NT2/D1 (cell line): ENCODE measurements at regions not wholly inside any gene's neighbourhood (a gene's known extent, or its start where the extent isn't known, plus 50 kb on each side); places are given as distances from the start of the nearest gene placed in this dataset.

Source experiments
- SUZ12 ChIP-seq: IDR thresholded peaks from 2 replicates; pipeline ENCODE4 v1.6.1; 2011; ENCODE audit not compliant: insufficient read length, insufficient read depth; ENCODE audit errors: extremely low read depth
- YY1 ChIP-seq: IDR thresholded peaks from 2 replicates; pipeline ENCODE4 v1.6.1; 2011; ENCODE audit not compliant: insufficient read length, insufficient read depth
- ZNF274 ChIP-seq: IDR thresholded peaks from 2 replicates; pipeline ENCODE4 v1.6.1; 2011; ENCODE audit warnings: mild to moderate bottlenecking, low read depth, low read length

GRCh38 chr7:121591926-121592325, 195.8 kb upstream of the FAM3C start:
- TF ChIP-seq SUZ12: no peak
- no peak for TF ChIP-seq YY1
- TF ChIP-seq ZNF274: no peak
